Sigmoid colon (tissue), 6 donors: ENCODE measurements at regions not wholly inside any gene's neighbourhood (a gene's known extent, or its start where the extent isn't known, plus 50 kb on each side); places are given as distances from the start of the nearest gene placed in this dataset.
"Not testable (repeated sequence)": the region's sequence is repeated elsewhere in the genome, so short reads cannot be mapped to it uniquely, and the experiment has no call there.

Experiments used
- DNase-seq: peaks from one replicate; pipeline ENCODE4 v3.0.0-alpha.2; 2019
- H3K27ac ChIP-seq, 4 donors: fragments of 200-600 bp; sonication (generic); one replicate each; pipeline ENCODE4 v1.5.1; 2016 to 2019; ENCODE audit warnings: mild to moderate bottlenecking in 1 of 4
- H3K27me3 ChIP-seq, 3 donors: fragments of 200-600 bp; sonication (generic); one replicate each; pipeline ENCODE4 v1.5.1; 2019; ENCODE audit warnings: mild to moderate bottlenecking in 1 of 3
- H3K36me3 ChIP-seq, 4 donors: fragments of 200-600 bp; sonication (generic); one replicate each; pipeline ENCODE4 v1.5.1; 2016 to 2019
- H3K4me1 ChIP-seq, 4 donors: fragments of 200-600 bp; sonication (generic); one replicate each; pipeline ENCODE4 v1.5.1; 2017 to 2019
- H3K4me3 ChIP-seq, 4 donors: fragments of 200-600 bp; sonication (generic); one replicate each; pipeline ENCODE4 v1.5.1; 2017 to 2019; ENCODE audit warnings: mild to moderate bottlenecking in 2 of 4, moderate library complexity in 1 of 4
- H3K9me3 ChIP-seq, 4 donors: fragments of 200-600 bp in 3 of 4; sonication (generic) in 3 of 4; one replicate each; pipeline versions ENCODE4 v1.5.1 to v1.6.1; 2013 to 2019
- EP300 ChIP-seq, 4 donors: sonication (generic); formaldehyde crosslinking; IDR thresholded peaks; one replicate each; pipeline ENCODE4 v1.6.1; 2017; ENCODE audit warnings: antibody characterized with exemption in 4 of 4
- POLR2A ChIP-seq, 2 donors: fragments of 450-650 bp; IDR thresholded peaks; one replicate each; pipeline ENCODE4 v1.6.1; 2016; ENCODE audit warnings: antibody characterized with exemption in 2 of 2, mild to moderate bottlenecking in 2 of 2, moderate library complexity in 2 of 2
- POLR2AphosphoS5 ChIP-seq, 4 donors: sonication (generic); formaldehyde crosslinking; IDR thresholded peaks; one replicate each; pipeline ENCODE4 v1.6.1; 2017; ENCODE audit warnings: antibody characterized with exemption in 4 of 4
- WGBS, 2 donors: extraction: QIAGEN DNeasy Blood & Tissue Kit; methylation state at CpG; one replicate each; pipeline ENCODE4 v1.1.7; 2013; 5-methylcytosine and 5-hydroxymethylcytosine counted together
- intact Hi-C: fragments of 100-400 bp; cut with DNase I; formaldehyde crosslinking; loops from one replicate; pipeline ENCODE4 v1.15.1; 2023
- TF ChIP-seq, protein P1 (sequence below), 4 experiments: fragments of 450-650 bp in 3 of 4; fragments of 200-600 bp in 1 of 4; IDR thresholded peaks; one replicate each; pipeline ENCODE4 v1.5.1; 2016 to 2019; ENCODE audit warnings: antibody characterized with exemption in 4 of 4, mild to moderate bottlenecking in 3 of 4, moderate library complexity in 2 of 4
- donor health status: healthy with polysubstance abuse.
- donor health status: healthy.

DNA sequence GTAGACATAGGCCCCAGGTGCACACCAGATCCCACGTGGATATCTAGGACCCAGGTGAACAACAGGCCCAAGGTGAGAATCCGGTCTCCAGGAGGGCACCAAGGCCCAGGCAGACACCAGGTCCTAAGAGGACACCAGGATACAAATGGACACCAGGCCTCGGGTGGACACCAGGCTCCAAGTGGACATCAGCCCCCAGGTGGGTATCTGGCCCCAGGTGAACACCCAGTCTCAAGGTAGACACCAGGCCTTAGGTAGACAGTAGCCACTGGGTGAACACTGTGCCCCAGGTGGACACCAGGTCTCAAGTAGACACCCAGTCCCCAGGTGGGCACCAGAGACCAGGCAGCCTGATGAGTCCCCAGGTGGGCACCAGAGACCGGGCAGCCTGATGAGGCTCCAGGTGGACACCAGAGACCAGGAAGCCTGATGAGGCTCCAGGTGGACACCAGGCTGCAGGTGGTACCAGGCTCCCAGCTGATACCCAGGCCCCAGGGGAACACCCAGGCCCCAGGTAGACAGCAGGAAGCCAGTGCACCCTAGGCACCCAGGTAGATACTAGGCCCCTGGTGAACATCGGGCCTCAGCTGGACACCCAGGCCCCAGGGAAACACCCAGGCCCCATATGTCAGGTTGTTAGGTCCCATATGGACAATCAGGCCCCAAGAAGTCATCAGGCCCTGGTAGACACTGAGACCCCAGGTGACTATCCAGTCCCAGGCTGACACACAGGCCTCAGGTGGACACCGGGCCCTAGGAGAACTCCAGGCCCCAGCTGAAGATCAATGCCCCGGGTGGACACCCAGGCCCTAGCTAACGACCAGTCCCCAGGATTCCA is 55.1 kb upstream of the SEPTIN5 start:
- H3K36me3 ChIP-seq: no peaks in the 10 kb centered on the region
- intact Hi-C loops: no loop called here
- no peaks in the 10 kb centered on the region for H3K27me3 ChIP-seq
- no peak for TF ChIP-seq POLR2AphosphoS5 (IDR thresholded peaks at IDR 0.05)
- TF ChIP-seq, protein P1, sequence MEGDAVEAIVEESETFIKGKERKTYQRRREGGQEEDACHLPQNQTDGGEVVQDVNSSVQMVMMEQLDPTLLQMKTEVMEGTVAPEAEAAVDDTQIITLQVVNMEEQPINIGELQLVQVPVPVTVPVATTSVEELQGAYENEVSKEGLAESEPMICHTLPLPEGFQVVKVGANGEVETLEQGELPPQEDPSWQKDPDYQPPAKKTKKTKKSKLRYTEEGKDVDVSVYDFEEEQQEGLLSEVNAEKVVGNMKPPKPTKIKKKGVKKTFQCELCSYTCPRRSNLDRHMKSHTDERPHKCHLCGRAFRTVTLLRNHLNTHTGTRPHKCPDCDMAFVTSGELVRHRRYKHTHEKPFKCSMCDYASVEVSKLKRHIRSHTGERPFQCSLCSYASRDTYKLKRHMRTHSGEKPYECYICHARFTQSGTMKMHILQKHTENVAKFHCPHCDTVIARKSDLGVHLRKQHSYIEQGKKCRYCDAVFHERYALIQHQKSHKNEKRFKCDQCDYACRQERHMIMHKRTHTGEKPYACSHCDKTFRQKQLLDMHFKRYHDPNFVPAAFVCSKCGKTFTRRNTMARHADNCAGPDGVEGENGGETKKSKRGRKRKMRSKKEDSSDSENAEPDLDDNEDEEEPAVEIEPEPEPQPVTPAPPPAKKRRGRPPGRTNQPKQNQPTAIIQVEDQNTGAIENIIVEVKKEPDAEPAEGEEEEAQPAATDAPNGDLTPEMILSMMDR (IDR thresholded peaks at IDR 0.05): no peak
- no peak for TF ChIP-seq POLR2A (IDR thresholded peaks at IDR 0.05)
- TF ChIP-seq EP300 (IDR thresholded peaks at IDR 0.05): no peak
- no peak overlapping the region for H3K4me3 ChIP-seq
- no peak overlapping the region for H3K27ac ChIP-seq
- WGBS, 2 donors: 94 to 95% methylated on average over 8 of the region's 8 CpGs
- no peaks in the 10 kb centered on the region for H3K9me3 ChIP-seq
- peaks cover 0 to 11% (median 8%) of the 10 kb centered on the region in 4 donors for H3K4me1 ChIP-seq
- no peak for DNase-seq

- TF ChIP-seq, protein P1 (IDR thresholded peaks at IDR 0.05): no peak
- TF ChIP-seq EP300 (IDR thresholded peaks at IDR 0.05) (no peak), POLR2AphosphoS5 (IDR thresholded peaks at IDR 0.05) (no peak), POLR2A (IDR thresholded peaks at IDR 0.05) (no peak)
- Histone ChIP-seq H3K4me1 (peaks cover 0 to 12% (median 8%) of the 10 kb centered on the region in 4 donors), H3K4me3 (no peak overlapping the region), H3K27ac (no peak overlapping the region), H3K9me3 (no peaks in the 10 kb centered on the region), H3K27me3 (no peaks in the 10 kb centered on the region), H3K36me3 (no peaks in the 10 kb centered on the region)
- intact Hi-C loops: no loop called here
- WGBS, 2 donors: 94% methylated on average over 12 of the region's 12 CpGs
- DNase-seq: no peak
These were observed 54.4 kb upstream of the SEPTIN5 start for GRCh38 chr22:19659805-19660345.

DNA sequence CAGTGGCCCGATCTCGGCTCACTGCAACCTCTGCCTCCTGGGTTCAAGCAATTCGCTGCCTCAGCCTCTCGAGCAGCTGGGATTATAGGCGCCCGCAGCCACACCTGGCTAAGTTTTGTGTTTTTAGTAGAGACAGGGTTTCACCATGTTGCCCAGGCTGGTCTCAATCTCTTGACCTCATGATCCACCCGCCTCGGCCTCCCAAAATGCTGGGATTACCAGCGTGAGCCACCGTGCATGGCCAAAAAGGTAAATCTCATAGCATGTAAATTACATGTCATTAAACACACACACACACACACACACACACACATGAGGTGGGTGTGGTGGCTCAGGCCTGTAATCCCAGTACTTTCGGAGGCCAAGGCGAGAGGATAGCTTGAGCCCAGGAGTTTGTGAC is 53.7 kb upstream of the SEPTIN5 start:
- H3K27ac ChIP-seq, H3K27me3 ChIP-seq, H3K4me3 ChIP-seq, H3K36me3 ChIP-seq, DNase-seq, intact Hi-C loops, H3K9me3 ChIP-seq: not testable (repeated sequence)
- peaks cover 0 to 12% (median 8%) of the 10 kb centered on the region in 4 donors for H3K4me1 ChIP-seq
- WGBS, 2 donors: 92 to 95% methylated on average over 12 of the region's 12 CpGs

- intact Hi-C loops: no loop called here
- H3K27me3 ChIP-seq: peaks cover 0 to 1% (median 0%) of the 10 kb centered on the region in 3 donors
- H3K4me3 ChIP-seq: no peak overlapping the region
- H3K9me3 ChIP-seq: no peaks in the 10 kb centered on the region
- no peak for TF ChIP-seq EP300 (IDR thresholded peaks at IDR 0.05)
- no peak for TF ChIP-seq POLR2AphosphoS5 (IDR thresholded peaks at IDR 0.05)
- no peak for TF ChIP-seq POLR2A (IDR thresholded peaks at IDR 0.05)
- TF ChIP-seq, protein P1 (IDR thresholded peaks at IDR 0.05): no peak
- no peak for DNase-seq
- no peak overlapping the region for H3K27ac ChIP-seq
- H3K4me1 ChIP-seq: peaks cover 0 to 12% (median 8%) of the 10 kb centered on the region in 4 donors
- H3K36me3 ChIP-seq: no peaks in the 10 kb centered on the region
These were observed 53.1 kb upstream of the SEPTIN5 start for GRCh38 chr22:19661156-19661555.

DNA sequence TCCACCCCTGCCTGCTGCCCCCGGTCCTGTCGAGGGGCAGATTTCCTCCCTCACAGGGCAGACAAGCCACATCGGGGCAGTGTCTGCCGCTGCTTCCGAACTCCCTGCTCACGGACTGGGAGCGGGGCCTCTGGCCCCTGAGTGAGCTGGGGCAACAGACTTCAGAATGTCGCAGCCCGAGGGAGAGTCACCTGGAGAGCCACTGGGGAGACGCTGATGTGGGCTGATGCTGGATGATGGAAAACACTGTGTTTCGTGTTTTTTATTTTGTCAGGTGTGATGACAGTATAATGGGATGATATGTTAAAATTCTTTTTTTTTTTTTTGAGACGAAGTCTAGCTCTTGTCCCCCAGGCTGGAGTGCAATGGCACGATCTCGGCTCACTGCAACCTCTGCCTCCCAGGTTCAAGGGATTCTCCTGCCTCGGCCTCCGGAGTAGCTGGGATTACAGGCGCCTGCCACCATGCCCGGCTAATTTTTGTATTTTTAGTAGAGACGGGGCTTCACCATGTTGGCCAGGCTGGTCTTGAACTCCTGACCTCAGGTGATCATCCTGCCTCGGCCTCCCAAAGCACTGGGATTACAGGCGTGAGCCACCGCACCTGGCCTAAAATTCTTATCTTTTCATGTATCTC is 52.1 kb upstream of the SEPTIN5 start:
- H3K36me3 ChIP-seq, H3K27me3 ChIP-seq, intact Hi-C loops, H3K4me3 ChIP-seq, DNase-seq, H3K9me3 ChIP-seq, H3K27ac ChIP-seq: not testable (repeated sequence)
- peaks cover 0 to 12% (median 8%) of the 10 kb centered on the region in 4 donors for H3K4me1 ChIP-seq
- WGBS, 2 donors: 76 to 84% methylated on average over 22 of the region's 22 CpGs
